HS-27A (cell line): ENCODE measurements at regions not wholly inside any gene's neighbourhood (a gene's known extent, or its start where the extent isn't known, plus 50 kb on each side); places are given as distances from the start of the nearest gene placed in this dataset.
"Not testable (repeated sequence)": the region's sequence is repeated elsewhere in the genome, so short reads cannot be mapped to it uniquely, and the experiment has no call there.

Experiments
- DNase-seq: peaks from one replicate; pipeline ENCODE4 v3.0.0-alpha.2; 2012; ENCODE audit warnings: low read depth, missing footprints

DNA sequence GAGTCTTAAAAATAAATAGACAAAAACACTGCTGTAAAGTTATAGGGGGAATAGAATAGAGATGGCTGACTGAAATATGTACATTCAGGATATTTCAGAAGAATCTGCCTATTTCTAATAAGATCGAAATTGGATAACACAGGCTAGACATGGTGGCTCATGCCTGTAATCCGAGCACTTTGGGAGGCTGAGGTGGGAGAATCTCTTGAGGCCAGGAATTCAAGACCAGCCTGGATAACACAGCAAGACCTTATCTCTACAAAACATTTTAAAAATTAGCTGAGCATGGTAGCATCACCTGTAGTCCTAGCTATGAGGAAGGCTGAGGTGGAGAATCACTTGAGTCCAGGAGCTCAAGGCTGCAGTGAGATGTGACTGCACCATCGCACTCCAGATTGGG is 146.6 kb upstream of the CCDC150 start:
- DNase-seq = no peak

DNA sequence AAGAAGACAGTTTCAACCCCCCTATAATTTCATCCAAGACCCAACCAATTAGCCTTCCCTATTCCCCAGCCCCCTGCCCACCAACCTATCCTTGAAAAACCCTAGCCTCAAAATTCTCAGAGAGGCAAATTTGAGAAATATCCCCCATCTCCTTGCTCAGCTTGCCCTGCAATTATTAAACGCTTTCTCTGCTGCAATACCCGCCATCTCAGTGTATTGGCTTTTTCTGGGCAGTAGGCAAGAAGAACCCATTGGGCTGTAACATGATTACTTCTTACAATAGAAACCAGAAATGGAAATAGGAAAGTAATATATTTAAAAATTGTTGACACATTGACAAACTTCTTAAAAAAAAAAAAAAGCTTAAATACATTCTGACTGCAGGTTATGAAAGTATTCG is 140.6 kb upstream of the CCDC150 start:
- DNase-seq = no peak

DNA sequence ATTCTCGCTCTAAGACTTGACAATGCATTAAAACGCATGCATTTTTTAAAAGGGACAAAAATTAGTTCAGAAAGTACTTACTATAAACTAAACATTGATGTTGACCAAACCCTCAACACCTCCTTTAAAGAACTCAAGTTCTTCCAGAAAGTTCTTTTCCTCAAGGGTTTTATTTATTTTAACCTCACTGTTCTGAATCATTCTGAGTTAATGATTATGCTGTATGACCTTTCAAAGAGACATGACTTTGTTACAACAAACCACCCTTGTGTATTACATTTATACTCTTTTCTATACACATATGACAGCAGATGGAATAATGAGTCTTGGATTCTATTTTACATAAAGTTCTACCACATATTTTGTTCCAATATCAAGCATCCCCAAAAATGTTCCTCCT is 139.8 kb upstream of the CCDC150 start:
- DNase-seq = no peak

DNA sequence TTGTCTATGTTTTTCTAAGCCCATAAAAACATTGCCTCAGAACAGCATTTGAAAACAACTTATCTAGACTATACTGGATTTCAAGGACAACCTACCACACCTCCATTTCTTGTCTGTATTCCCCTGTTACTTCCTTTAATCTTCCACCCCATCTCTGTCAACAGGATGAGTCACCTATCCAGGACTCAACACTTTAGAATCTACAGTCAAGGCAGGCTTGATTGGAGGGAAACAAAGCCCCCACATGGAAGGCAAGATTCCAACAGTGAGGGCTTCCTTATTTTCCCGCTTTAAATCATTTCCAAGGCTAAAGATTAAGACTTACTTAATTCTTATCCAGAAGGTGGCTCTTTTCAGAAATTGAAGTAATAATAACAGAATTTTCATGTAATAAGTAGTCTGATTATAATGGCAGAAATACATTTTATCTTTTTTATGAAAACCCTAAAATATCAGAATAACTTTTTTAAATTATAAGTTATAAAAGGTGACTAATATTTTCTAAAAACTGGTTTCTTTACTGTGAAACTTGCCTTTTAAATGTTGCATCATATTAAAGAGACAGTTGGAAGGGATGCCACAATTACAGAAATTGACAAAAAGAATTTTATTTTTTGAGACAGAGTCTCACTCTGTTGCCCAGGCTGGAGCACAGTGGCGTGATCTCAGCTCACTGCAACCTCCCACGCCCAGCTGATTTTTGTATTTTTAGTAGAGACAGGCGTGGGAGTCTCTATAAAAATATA is 138.7 kb upstream of the CCDC150 start:
- no peak for DNase-seq

DNA sequence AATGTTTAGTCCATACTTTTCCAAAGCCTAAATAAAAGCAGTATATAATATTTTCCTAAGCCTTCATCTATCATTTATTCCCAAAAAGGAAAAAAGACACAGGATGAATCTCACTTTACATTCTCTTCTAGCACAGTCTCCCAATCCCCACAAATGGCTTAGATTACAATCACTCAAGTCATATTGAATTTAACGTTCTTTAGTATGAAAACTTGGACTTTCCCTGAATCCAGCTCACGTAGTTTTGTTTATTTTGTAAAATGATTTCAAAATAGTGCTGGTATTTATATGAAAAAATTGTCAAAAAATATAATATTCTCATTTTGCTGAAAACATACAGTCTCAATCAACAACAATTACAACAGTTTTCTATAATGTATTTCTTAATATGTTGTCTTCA is 137.7 kb upstream of the CCDC150 start:
- DNase-seq = no peak

DNA sequence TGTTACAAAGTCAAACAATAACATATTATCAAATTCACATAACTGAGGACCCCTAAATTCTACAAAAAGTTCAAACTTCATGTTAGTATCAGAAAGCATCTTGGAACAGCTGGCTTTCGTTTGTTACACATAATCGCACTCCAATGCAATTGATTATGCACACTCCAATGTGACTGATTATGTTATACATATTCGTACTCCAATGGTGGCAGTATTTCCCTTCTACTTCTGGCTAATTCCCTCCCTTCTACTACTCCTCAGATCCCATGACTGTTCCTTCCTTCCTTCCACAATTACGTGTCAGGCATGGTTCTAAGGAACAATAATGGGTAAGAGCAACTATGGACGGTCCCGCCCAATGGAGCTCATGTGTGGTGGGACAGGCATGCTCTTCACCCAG is 137.1 kb upstream of the CCDC150 start:
- DNase-seq = no peak

DNA sequence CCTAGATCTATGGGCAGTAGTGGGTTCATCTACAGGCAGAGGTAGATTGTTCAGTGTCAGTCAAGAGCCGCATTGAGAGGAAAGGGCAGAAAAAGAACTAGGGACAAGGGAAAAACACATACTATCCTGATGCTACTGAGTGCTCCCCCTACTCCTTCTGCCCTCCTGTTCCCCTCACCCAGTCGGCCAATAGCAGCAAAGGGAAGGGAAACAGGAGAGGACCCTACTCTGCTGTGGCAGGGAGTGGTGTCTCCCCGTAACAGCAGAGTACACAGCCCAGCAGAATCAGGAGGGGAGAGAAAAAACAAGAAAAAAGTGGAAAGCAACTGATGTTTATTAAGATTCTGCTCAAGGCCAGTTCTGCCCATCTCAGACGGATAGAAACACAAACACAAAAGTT is 136.1 kb upstream of the CCDC150 start:
- no peak for DNase-seq

DNA sequence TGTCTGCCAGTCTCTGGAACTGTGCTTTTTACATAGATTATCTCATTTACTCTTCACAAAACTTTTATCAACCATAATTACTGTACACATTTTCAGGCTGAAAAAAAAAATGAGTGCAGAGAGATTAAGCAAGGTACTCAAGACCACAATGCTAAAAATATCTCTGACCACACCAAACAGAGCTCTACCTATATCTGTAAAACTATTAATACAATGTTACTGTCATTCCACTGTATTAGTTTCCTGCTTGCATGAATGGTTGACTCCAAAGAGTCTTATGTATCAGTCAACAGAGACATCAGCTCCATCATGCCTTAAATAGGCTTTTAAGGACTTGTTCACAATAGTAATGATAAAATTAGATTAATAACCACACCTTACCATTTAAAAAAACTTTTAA is 134.7 kb upstream of the CCDC150 start:
- DNase-seq = no peak

DNA sequence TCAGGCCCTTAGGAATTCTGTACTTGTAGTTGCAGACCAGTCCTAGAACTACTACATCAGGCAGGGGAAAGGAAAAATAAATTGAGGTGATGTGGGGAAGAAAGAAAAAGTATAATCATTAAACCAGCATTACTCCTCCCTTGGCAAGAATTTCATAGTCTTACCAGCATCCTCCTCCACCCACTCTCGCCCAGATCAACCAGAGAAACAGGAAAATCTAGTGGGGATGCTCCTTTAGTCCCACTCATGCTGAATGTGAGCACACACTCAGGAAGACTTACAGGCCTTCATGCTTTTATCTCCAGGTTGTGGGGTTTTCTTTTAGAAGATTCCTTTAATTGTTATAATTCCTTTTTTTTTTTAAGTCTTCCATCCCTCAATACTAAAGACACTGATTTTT is 129.3 kb upstream of the CCDC150 start:
- no peak for DNase-seq

DNA sequence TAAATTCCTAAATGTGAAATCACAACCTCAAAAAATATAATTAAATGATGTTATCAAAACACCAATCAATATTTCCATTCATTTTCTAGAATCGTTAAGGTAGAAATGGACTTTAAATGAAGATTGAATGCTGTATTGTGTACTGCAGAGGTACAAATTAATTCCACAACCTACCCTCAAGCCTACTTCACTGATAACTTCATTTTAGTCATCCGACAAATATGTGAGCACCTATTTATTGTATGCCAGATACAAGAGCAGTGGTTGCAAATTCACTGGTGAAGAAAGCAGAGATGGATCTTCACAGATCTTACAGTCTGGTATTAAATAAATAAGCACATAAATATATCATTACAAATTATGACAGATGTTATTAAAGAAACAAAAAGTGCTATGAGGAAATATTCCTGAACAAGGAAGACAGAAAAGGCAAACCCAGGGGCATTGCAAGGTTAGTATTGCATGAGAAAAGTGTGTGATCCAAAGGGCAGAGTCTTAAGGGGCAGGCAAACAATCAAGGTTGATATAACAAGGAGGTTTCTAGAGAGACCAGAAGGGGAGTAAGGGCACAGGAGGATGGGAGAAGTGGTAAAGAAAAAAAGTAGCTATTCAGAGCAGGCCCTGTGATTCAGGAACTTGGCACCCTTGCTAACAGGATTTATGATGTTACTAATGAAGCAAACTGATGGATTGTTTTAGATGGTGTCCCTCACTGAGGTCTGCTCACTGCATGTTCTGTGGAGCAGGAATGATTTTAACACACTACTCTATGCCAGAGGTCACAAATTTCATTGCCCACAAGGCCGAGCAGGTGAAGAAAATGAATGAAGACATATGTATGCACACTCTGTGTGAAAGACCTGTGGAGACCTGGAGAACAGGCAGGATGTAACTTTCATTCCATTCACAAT is 128.0 kb upstream of the CCDC150 start:
- DNase-seq = no peak

DNA sequence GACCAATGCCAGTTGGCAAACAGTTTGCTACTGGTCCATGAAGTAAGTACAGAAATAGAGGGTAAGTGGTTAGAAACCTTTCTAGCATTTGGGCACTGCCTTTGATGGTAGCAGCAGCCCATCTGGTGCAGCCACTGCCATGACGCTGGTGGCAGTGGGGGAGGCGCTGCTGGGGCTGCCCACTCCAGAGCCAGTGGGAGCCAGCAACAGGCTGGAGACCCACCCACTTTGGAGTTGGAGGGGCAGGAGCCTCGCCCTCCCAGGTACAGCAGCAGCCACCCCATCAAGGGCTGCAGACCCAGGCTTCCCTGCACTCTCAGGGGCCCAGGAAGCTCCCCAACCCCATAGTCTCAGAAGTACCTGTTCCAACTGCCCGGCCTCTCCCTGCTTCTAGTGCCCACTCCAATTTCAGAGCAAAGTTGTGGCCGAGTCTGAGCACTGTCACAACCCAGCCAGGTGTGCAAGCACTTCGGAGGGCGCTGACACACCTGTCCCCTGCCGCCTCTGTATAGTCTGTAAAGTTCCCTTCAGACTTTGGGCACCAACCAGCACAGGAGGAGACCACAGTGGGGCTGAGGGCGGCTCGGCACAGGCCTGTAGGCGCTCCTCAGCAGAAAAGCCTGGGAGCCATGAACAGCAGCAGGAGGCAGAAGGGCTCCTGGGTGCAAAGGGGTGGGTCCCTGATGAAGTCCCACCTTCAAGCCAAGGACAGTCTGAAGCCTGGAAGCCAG is 125.6 kb upstream of the CCDC150 start:
- DNase-seq = no peak

DNA sequence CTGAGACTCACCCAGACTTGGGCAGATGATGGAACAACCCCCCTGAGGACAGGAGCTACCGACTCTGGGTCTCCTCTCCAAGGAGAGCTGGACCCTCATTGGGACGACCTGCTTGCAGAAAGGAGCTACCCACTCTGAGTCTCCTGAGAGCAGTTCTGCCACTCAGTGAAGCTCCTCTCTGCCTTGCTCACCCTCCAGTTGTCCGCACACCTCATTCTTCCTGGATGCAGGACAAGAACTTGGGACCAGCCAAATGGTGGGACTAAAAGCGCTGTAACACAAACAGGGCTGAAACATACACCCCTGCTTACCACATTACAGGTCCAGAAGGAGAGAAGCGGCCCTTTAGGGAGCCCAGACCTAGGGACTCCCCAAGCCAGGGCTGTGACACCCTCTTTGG is 124.9 kb upstream of the CCDC150 start:
- no peak for DNase-seq

DNA sequence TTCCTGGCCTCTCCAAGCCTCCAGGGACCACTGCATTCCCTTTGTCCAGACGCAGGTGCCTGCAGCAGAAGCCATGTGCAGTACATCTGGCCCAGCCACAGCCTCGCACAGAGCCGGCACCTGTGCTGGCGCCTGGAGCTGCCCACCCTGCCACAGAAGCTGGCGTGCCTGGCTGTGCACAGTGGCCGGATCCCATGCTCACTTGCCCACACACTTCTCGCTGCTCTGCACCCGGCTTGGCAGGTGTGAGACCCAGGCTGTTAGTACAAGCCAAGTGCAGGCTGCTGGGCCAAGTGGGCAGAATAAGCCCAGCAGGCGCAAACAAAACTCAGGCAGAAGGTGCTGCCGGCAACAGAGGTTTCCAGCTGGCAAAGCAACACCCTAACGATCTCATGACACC is 124.5 kb upstream of the CCDC150 start:
- DNase-seq = no peak

DNA sequence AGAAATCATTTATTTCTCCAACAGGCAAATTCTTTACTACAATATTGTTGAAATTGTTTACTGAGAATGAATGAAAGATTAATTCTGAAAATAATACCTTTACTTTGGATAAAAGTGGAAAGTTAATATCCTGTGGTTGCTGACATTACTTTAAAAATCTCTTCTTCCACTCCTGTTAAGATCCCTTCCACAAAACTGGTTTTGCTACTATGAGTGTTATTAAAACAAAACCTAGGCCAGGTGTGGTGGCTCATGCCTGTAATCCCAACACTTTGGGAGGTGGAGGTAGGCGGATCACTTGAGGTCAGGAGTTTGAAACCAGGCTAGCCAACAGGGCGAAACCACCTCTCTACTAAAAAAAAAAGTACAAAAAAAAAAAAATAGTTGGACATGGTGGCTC is 123.9 kb upstream of the CCDC150 start:
- DNase-seq = no peak

DNA sequence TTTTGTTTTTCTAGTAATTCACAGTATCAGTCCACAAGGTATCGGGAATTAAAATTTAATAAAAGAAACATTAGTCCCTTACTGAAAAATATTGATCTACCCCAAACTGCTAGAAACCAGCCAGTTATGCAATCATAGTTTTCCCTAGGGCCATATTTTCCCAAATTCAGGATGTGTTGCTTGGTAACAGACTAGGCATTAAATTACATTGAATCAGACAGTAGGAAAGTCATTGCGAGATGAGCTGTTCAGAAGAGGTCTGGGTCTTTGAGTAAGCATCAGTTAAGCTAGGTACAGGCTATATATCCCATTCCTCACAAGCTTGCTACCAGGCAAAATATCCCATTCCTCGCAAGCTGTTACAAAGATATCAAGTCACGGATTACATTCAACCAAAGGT is 123.0 kb upstream of the CCDC150 start:
- no peak for DNase-seq

DNA sequence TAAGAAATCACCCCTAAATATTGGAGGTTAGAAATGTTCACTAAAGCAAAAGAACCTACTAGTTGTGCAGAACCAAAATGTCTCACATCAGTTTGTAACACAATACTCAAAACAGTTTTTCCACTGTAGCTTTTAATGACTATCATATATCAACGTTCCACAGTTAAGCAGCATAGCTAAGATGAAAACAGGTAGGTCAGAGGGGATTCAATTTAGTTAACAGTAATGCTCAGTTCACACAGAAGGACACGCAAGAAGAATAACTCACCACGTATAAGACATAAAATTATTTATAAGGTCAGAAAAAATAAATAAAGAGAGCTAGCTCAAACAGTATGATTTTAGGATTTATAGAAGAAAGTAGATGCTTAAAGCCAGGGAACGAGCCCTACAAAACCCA is 118.9 kb upstream of the CCDC150 start:
- no peak for DNase-seq

DNA sequence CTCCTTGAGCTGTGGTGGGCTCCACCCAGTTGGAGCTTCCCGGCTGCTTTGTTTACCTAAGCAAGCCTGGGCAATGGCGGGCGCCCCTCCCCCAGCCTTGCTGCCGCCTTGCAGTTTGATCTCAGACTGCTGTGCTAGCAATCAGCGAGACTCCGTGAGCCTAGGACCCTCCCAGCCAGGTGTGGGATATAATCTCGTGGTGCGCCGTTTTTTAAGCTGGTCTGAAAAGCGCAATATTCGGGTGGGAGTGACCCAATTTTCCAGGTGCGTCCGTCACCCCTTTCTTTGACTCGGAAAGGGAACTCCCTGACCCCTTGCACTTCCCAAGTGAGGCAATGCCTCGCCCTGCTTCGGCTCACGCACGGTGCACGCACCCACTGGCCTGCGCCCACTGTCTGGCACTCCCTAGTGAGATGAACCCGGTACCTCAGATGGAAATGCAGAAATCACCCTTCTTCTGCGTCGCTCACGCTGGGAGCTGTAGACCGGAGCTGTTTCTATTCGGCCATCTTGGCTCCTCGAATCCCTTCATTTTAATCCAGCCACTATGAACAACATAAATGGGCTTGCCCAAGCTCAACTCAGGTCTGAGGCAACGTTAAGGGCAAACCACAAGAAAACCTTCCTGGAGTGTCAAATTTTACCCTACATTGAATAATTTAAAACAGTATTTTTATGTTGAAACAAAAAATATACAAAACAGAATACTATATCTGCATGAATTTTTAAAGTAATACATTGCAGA is 112.4 kb upstream of the CCDC150 start:
- DNase-seq = not testable (repeated sequence)

DNA sequence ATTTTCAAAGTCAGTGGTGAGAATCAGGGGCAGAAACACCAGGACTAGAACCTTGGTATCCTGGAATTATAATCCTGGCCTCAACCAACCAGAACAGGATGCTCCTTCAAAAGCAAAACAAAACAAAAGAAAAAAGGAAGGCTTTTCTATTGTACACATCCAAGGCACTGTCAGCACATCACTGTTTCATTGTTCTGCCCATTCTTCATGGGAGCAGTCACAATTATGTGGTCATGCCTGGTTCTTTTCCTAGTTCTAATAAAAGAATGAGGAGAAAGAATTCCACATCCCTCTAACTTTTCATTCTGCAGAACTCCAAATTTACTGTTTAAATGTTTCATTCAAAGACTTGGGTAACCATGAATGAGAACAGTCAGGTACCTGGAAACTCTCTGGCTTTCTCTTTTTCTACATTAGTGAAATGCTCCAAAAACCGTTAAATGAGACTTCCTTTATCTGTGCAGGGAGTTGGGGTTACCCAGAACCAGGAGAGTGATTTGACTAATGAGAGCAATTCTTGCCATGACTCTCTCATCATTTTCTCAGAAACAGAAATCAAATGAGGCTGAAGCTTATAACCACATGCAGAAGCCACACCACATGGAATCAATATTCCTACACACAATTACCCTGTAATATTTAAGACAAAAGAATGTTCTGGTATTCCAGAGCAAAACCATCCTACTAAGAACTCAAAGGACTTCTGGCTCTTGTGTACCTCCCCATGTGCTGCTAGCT is 110.9 kb upstream of the CCDC150 start:
- no peak for DNase-seq

DNA sequence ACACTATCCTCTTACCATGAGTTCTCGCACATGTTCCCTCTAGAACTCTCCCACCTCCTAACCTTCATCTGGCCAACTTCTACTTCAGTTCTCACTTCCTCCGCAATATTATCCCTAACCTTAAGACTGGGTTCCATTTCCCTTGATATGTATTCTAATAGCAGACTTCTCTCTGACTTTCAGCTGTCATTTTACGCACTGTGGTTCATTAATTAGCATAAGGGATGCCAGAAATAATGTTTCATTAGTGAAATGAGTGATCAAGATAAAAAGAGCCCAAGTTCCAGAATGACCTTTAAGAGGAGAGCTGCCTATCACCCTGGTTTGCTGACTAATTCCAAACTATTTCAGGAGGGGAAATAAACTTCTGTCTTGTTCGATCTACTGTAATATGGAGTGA is 108.6 kb upstream of the CCDC150 start:
- DNase-seq = no peak

DNA sequence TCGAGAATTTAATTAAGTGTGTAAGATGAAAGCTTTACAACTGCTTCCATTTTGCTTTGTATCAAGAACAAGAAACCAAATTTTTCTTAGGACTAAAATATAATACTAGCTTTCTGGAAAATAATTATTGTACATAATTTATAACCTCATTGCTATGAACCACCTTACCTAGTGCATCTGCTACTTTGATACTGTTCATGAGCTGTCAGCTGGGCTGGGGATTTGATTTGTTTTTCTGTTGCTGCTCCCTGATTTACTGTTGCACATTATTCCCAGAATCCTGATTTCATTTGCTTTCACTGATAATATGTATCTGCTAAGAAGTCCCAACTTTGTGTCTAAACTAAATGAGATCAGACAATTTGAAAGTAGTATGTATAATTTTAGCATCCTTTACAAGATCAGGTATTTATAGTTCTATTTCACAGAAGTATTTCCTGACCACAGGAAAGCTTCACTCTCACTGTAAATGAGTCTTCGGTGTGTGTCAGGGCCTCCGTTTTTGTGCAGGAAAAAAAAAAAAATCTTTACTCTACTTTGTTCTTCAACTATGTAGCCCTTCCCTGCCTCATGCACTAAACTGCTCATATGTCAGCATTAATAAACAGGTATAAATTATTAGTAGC is 105.6 kb upstream of the CCDC150 start:
- DNase-seq = no peak

DNA sequence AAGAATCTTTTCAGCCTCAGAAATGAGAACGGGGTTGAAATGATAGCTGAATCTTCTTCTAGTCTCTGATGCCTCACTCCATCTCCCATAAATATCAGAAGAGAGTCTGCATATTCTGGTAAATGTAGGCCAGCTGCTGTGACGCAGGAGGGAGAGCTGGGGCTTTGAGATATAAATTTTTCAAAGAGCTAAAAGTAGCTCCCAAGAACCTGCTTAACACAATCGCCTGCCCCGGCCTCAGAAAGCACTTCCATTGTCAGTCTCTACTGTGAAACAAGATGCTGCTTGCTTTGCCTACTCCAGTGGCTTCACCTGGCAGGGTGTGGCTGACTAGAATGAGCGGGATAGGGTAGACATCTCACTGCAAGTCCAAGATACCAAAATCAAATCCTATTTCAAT is 105.0 kb upstream of the CCDC150 start:
- DNase-seq = no peak
